Naive thymus-derived CD4-positive, alpha-beta T cell (primary cell): ENCODE measurements at regions not wholly inside any gene's neighbourhood (a gene's known extent, or its start where the extent isn't known, plus 50 kb on each side); places are given as distances from the start of the nearest gene placed in this dataset.

Source experiments
- ATAC-seq: fragments of 150-1000 bp; cut with Tn5 transposase; 2 replicates; pipeline ENCODE4 v1.10.0; 2021; ENCODE audit warnings: mild to moderate bottlenecking, moderate library complexity
- CTCF ChIA-PET: fragments of 350-600 bp; sonication (Branson Sonifier 250); formaldehyde crosslinking; loops from one replicate; lab custom pipeline; 2021; ENCODE audit warnings: antibody characterized with exemption; lab: Charles Lee
- POLR2A ChIA-PET: fragments of 350-600 bp; sonication (Branson Sonifier 250); formaldehyde crosslinking; loops from one replicate; lab custom pipeline; 2021; ENCODE audit warnings: antibody characterized with exemption, inconsistent platforms; lab: Charles Lee
- DNase-seq, 9 donors: peaks; one replicate each; pipeline versions ENCODE4 v3.0.0 to v3.0.0-alpha.2; 2020 to 2022; ENCODE audit warnings: mixed read lengths in 1 of 9
- H3K27ac ChIP-seq: one replicate; pipeline ENCODE4 v1.7.0; 2013; ENCODE audit warnings: mild to moderate bottlenecking, low read depth, low read length, moderate library complexity
- H3K27me3 ChIP-seq, 2 donors: one replicate each; pipeline ENCODE4 v1.7.0; 2013; ENCODE audit warnings: low read length in 2 of 2, mild to moderate bottlenecking in 2 of 2, moderate library complexity in 2 of 2; ENCODE audit not compliant: control insufficient read depth in 2 of 2, insufficient read depth in 2 of 2
- H3K36me3 ChIP-seq, 3 experiments: 1 replicate in 2 of 3; 2 replicates in 1 of 3; pipeline ENCODE4 v1.7.0; 2013; ENCODE audit warnings: low read length in 3 of 3, mild to moderate bottlenecking in 3 of 3, moderate library complexity in 1 of 3; ENCODE audit not compliant: insufficient read depth in 3 of 3, control insufficient read depth in 2 of 3
- H3K4me1 ChIP-seq, 2 donors: one replicate each; pipeline ENCODE4 v1.7.0; 2013; ENCODE audit warnings: low read length in 2 of 2, mild to moderate bottlenecking in 2 of 2, moderate library complexity in 1 of 2; ENCODE audit not compliant: control insufficient read depth in 2 of 2, insufficient read depth in 2 of 2
- H3K4me3 ChIP-seq: 2 replicates; pipeline ENCODE4 v1.7.0; 2013; ENCODE audit warnings: mild to moderate bottlenecking, low read length
- H3K9me3 ChIP-seq, 3 experiments: 1 replicate in 2 of 3; 2 replicates in 1 of 3; pipeline ENCODE4 v1.7.0; 2013; ENCODE audit warnings: low read length in 3 of 3; ENCODE audit not compliant: control insufficient read depth in 2 of 3
- H3K27ac Mint-ChIP-seq, 9 donors: one replicate each; pipeline ENCODE4 v1.8.0; 2020 to 2022; ENCODE audit warnings: mixed read lengths in 9 of 9, mild to moderate bottlenecking in 8 of 9, moderate library complexity in 5 of 9, inconsistent platforms in 2 of 9
- H3K27me3 Mint-ChIP-seq, 5 donors: one replicate each; pipeline ENCODE4 v1.8.0; 2021 to 2022; ENCODE audit warnings: mixed read lengths in 5 of 5, mild to moderate bottlenecking in 1 of 5
- H3K36me3 Mint-ChIP-seq, 5 donors: one replicate each; pipeline ENCODE4 v1.8.0; 2020 to 2022; ENCODE audit warnings: mixed read lengths in 5 of 5, mild to moderate bottlenecking in 3 of 5, inconsistent platforms in 1 of 5
- H3K4me1 Mint-ChIP-seq, 7 donors: one replicate each; pipeline ENCODE4 v1.8.0; 2020 to 2022; ENCODE audit warnings: mixed read lengths in 7 of 7, mild to moderate bottlenecking in 3 of 7, inconsistent platforms in 1 of 7
- H3K4me3 Mint-ChIP-seq, 10 donors: one replicate each; pipeline ENCODE4 v1.8.0; 2020 to 2022; ENCODE audit warnings: mild to moderate bottlenecking in 10 of 10, mixed read lengths in 10 of 10, moderate library complexity in 6 of 10, inconsistent platforms in 2 of 10
- H3K9me3 Mint-ChIP-seq, 11 donors: one replicate each; pipeline ENCODE4 v1.8.0; 2020 to 2022; ENCODE audit warnings: mixed read lengths in 11 of 11, mild to moderate bottlenecking in 4 of 11, inconsistent platforms in 1 of 11, moderate library complexity in 1 of 11
- intact Hi-C, 2 donors: fragments of 100-400 bp; cut with micrococcal nuclease; formaldehyde crosslinking; loops; one replicate each; pipeline ENCODE4 v1.15.1; 2023

DNA sequence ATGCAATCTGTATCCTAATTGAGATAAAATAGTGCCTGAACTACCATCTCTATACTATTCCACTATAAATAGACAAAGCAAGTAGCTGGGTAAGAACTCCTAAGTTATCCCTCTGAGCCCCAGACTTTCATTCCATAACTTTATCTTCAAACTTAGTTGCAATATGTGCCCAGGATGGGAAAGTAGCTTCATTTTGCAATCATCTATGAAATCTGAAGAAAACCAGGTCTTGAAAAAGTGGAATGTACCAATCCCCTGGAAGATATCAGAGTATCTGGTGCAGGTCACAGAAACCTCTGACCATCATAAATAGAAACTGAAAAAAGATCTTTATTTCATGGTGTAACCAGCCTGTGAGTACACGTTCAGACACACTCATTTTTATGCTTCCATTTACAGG is 78.1 kb upstream of the TMEM178A start:
- intact Hi-C loops, result no loop called here
- ATAC-seq (no peak), DNase-seq (no peak)
- Mint-ChIP-seq H3K9me3 (peaks cover 0 to 9% (median 0%) of the 10 kb centered on the region in 11 donors), H3K27ac (no peak overlapping the region), H3K27me3 (peaks cover 0 to 16% (median 0%) of the 10 kb centered on the region in 5 donors), H3K4me3 (no peak overlapping the region), H3K4me1 (no peaks in the 10 kb centered on the region), H3K36me3 (peaks cover 0 to 17% (median 0%) of the 10 kb centered on the region in 5 donors)
- H3K9me3 ChIP-seq, result no peaks in the 10 kb centered on the region
- H3K36me3 ChIP-seq, result no peaks in the 10 kb centered on the region
- H3K27ac ChIP-seq, result no peak overlapping the region
- ChIA-PET POLR2A (no interaction called here), CTCF (no interaction called here)
- no peaks in the 10 kb centered on the region for H3K27me3 ChIP-seq
- H3K4me3 ChIP-seq, result no peak overlapping the region
- no peaks in the 10 kb centered on the region for H3K4me1 ChIP-seq

DNA sequence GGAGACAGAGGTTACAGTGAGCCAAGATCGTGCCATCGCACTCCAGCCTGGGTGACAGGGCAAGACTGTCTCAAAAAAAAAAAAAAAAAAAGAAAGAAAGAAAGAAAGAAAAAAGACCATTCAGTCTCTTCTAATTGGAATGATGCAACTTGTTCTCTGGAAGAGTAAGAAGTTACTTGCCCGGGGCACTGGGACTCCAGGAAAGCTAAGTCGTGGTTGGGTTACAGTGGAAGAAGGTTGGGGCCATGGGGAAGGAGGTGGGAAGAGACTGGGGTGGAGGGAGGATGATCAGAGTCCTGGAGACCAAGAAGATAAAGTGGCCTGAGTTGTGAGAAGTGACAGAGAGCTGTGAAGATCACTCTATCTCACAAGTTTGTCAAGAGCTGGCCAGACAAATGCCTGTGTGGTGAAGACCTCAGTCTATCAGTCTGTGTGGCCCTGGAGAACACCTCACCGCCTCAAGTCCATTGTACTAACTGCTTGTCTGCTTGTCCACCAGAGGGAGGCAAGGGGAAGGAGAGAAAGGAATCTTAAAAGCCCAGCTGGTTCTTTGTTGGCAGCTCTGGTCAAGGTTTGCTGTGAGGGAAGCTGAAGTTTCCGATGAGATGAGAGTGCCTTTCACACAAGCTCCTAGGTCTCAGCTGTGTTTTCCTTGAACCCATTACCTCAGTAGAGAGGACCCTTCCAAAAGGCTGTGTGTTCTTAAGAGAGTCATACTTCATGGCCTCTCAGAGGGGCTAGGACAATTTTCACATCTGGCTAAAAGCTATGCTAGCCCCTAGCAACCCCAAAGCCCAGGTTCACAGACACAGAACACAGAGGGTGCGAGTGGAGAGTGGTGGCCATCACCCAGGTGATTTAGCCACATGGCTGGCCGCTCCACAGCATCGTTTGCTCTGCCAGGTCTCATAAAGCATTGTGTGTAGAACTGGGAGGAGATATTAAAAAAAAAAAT is 72.0 kb upstream of the TMEM178A start:
- H3K4me3 ChIP-seq, result no peak overlapping the region
- ATAC-seq (peak; percentile 45), DNase-seq (no peak)
- H3K4me3 Mint-ChIP-seq, result no peak overlapping the region
- H3K9me3 ChIP-seq, result no peaks in the 10 kb centered on the region
- H3K36me3 Mint-ChIP-seq, result no peaks in the 10 kb centered on the region
- no peak overlapping the region for H3K27ac Mint-ChIP-seq
- intact Hi-C loops, result no loop called here
- H3K4me1 ChIP-seq, result no peaks in the 10 kb centered on the region
- CTCF ChIA-PET, result interaction anchor here (0.6 kb wide), 1 partner anchor 370 kb away, joined by 9 read pairs; no protein-coding TSS in a partner anchor
- POLR2A ChIA-PET, result no interaction called here
- H3K4me1 Mint-ChIP-seq, result no peaks in the 10 kb centered on the region
- no peaks in the 10 kb centered on the region for H3K36me3 ChIP-seq
- H3K9me3 Mint-ChIP-seq, result peaks cover 0 to 1% (median 0%) of the 10 kb centered on the region in 11 donors
- no peaks in the 10 kb centered on the region for H3K27me3 ChIP-seq
- H3K27me3 Mint-ChIP-seq, result peaks cover 0 to 8% (median 0%) of the 10 kb centered on the region in 5 donors
- no peak overlapping the region for H3K27ac ChIP-seq

DNA sequence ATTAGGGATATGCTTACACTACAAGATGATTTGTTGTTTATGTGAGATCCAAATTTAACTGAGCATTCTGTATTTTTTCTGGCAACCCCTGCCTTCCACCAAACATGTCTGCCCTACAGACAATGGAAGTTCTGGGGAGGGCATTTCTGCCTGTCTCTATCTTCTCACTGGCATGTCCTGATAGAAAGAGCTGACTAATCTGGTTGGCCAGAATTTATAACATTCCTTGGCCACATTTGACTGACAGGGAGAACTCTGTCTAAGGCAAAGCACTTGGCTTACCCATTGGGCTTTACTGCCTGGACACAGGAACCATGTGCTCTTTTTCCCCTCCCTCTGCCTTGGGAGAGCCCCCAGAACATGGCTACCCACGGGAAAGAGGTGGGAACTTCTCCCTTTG is 70.6 kb upstream of the TMEM178A start:
- POLR2A ChIA-PET, result no interaction called here
- Histone ChIP-seq H3K27ac (no peak overlapping the region), H3K27me3 (no peaks in the 10 kb centered on the region), H3K4me1 (no peaks in the 10 kb centered on the region), H3K36me3 (no peaks in the 10 kb centered on the region), H3K4me3 (no peak overlapping the region), H3K9me3 (no peaks in the 10 kb centered on the region)
- Mint-ChIP-seq H3K36me3 (no peaks in the 10 kb centered on the region), H3K4me3 (no peak overlapping the region), H3K27me3 (peaks cover 0 to 8% (median 0%) of the 10 kb centered on the region in 5 donors), H3K27ac (no peak overlapping the region), H3K4me1 (no peaks in the 10 kb centered on the region), H3K9me3 (peaks cover 0 to 1% (median 0%) of the 10 kb centered on the region in 11 donors)
- CTCF ChIA-PET, result no interaction called here
- DNase-seq (no peak), ATAC-seq (no peak)
- intact Hi-C loops, result no loop called here

DNA sequence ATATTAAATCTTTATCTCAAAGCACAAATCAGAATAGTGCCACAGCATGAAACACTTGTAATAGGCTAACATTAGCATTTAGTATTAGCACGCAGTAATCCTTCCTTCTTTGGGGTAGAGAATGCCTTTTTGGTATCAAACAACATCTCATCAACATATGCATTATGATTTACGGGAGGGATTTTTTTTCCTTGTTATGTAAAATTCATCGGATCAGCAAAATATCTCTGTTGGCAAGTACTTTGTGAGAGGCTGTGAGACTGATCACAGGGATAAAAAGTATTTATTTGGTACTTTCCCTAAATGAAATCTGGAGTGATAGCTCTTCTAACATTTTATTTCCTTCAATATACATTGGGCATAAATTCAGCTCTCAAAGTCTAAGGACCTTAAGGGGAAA is 68.4 kb upstream of the TMEM178A start:
- Histone ChIP-seq H3K4me1 (no peaks in the 10 kb centered on the region), H3K27me3 (no peaks in the 10 kb centered on the region), H3K9me3 (no peaks in the 10 kb centered on the region), H3K36me3 (no peaks in the 10 kb centered on the region), H3K27ac (no peak overlapping the region), H3K4me3 (no peak overlapping the region)
- Mint-ChIP-seq H3K9me3 (no peaks in the 10 kb centered on the region), H3K27me3 (peaks cover 0 to 4% (median 0%) of the 10 kb centered on the region in 5 donors), H3K27ac (no peak overlapping the region), H3K4me3 (no peak overlapping the region), H3K4me1 (no peaks in the 10 kb centered on the region), H3K36me3 (no peaks in the 10 kb centered on the region)
- CTCF ChIA-PET, result no interaction called here
- DNase-seq (no peak), ATAC-seq (no peak)
- POLR2A ChIA-PET, result no interaction called here
- intact Hi-C loops, result no loop called here

DNA sequence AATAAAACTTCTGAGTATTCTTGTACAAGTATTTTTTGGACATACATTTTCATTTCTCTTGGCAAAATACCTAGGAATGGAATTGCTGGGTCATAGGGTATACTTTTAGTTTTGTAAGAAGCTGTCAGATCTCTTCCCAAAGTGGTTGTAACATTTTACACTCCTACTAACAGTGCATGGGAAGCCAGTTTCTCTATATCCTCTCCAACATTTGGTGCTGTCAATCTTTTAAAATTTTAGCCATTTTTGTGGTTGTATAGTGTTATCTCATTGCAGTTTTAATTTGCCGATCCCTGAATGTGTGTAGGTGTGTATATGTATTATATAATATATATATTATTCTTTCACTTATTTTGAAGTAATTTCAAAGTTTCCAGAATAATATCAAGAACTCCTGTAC is 63.1 kb upstream of the TMEM178A start:
- ChIA-PET CTCF (no interaction called here), POLR2A (no interaction called here)
- Mint-ChIP-seq H3K36me3 (no peaks in the 10 kb centered on the region), H3K27ac (no peak overlapping the region), H3K9me3 (no peaks in the 10 kb centered on the region), H3K27me3 (peaks cover 0 to 23% (median 4%) of the 10 kb centered on the region in 5 donors), H3K4me1 (no peaks in the 10 kb centered on the region), H3K4me3 (no peak overlapping the region)
- intact Hi-C loops, result no loop called here
- DNase-seq (no peak), ATAC-seq (no peak)
- Histone ChIP-seq H3K27ac (no peak overlapping the region), H3K4me1 (no peaks in the 10 kb centered on the region), H3K9me3 (no peaks in the 10 kb centered on the region), H3K4me3 (no peak overlapping the region), H3K36me3 (no peaks in the 10 kb centered on the region), H3K27me3 (no peaks in the 10 kb centered on the region)

DNA sequence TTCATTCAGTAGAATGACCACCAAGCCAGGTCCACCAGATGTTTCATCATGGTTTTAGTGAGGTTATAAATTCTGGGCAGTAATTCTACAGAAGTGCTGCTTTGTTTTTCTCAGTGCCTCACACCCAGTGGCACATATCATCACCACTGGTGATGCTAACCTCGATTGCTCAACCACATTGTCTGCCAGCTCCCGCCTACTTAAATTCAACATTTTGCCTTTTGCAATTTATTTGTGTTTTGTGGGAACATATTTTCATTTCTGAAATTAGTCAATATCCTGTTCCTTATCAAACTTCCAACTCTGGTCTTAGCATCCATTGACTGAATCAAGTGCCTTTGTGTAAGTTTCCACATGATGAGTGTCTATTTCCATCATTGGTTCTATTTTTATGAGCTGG is 62.3 kb upstream of the TMEM178A start:
- no peaks in the 10 kb centered on the region for H3K36me3 ChIP-seq
- intact Hi-C loops, result no loop called here
- Mint-ChIP-seq H3K27ac (no peak overlapping the region), H3K4me3 (no peak overlapping the region), H3K9me3 (no peaks in the 10 kb centered on the region), H3K36me3 (no peaks in the 10 kb centered on the region), H3K4me1 (no peaks in the 10 kb centered on the region), H3K27me3 (peaks cover 0 to 23% (median 4%) of the 10 kb centered on the region in 5 donors)
- no peak overlapping the region for H3K4me3 ChIP-seq
- ATAC-seq (no peak), DNase-seq (no peak)
- H3K27me3 ChIP-seq, result no peaks in the 10 kb centered on the region
- POLR2A ChIA-PET, result no interaction called here
- H3K9me3 ChIP-seq, result no peaks in the 10 kb centered on the region
- H3K27ac ChIP-seq, result no peak overlapping the region
- CTCF ChIA-PET, result no interaction called here
- no peaks in the 10 kb centered on the region for H3K4me1 ChIP-seq

DNA sequence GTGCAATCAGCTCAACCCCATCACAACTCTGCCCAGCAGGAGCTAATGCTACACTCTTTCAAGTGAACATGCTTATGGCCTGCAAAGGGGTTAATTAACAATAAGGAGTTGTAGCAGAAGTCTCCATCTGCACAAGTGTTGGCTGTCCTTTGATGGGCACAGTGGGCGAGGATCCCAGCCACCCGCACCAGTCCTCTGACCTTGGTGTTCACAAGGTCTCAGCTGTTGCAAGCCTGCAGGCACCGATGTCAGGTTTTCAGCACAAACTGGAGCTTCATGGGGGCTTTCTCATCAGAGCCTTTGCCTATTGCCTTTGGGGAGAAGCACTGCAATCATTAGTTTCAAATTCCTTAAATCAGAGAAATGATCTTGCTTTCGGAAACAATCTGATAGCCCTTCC is 60.9 kb upstream of the TMEM178A start:
- Mint-ChIP-seq H3K27me3 (peaks cover 0 to 23% (median 4%) of the 10 kb centered on the region in 5 donors), H3K9me3 (no peaks in the 10 kb centered on the region), H3K36me3 (no peaks in the 10 kb centered on the region), H3K4me1 (no peaks in the 10 kb centered on the region), H3K4me3 (no peak overlapping the region), H3K27ac (no peak overlapping the region)
- H3K4me1 ChIP-seq, result no peaks in the 10 kb centered on the region
- no peaks in the 10 kb centered on the region for H3K9me3 ChIP-seq
- no peak overlapping the region for H3K27ac ChIP-seq
- no peaks in the 10 kb centered on the region for H3K27me3 ChIP-seq
- no peak for DNase-seq
- ChIA-PET CTCF (no interaction called here), POLR2A (no interaction called here)
- ATAC-seq, result no peak
- intact Hi-C loops, result no loop called here
- H3K36me3 ChIP-seq, result no peaks in the 10 kb centered on the region
- no peak overlapping the region for H3K4me3 ChIP-seq
